ENCODE measurements at regions not wholly inside any gene's neighbourhood (a gene's known extent, or its start where the extent isn't known, plus 50 kb on each side); places are given as distances from the start of the nearest gene placed in this dataset.
A peak's percentile ranks its signal among the peaks of the same experiment; 100 is the strongest.

- Histone ChIP-seq H3K4me3 (no peak overlapping the region), H3K4me1 (no peaks in the 10 kb centered on the region), H3K27ac (no peak overlapping the region), H3K9me3 (no peaks in the 10 kb centered on the region), H3K4me2 (no peak overlapping the region)
- ATAC-seq: no peak
- FAIRE-seq: no peak
- CTCF ChIA-PET: no interaction called here
- WGBS (ENCODE audit: missing lambda C conversion rate): 3% methylated on average over 3 of the region's 3 CpGs
- POLR2A ChIA-PET: no interaction called here
- TF ChIP-seq CEBPB (IDR thresholded peaks at IDR 0.05) (no peak), ESRRA (IDR thresholded peaks at IDR 0.05; ENCODE audit: borderline replicate concordance, low read length) (no peak), TFCP2L1 (CRISPR knock-in tag; IDR thresholded peaks at IDR 0.05) (no peak), MAX (IDR thresholded peaks at IDR 0.05) (no peak), CBX8 (IDR thresholded peaks at IDR 0.05) (no peak), RCOR1 (IDR thresholded peaks at IDR 0.05; ENCODE audit: low read depth, low read length) (no peak), KDM1A (IDR thresholded peaks at IDR 0.05; ENCODE audit: low read depth) (no peak), HOXB5 (CRISPR knock-in tag; IDR thresholded peaks at IDR 0.05) (no peak)
- DNase-seq (ENCODE audit: low read depth in 1 of 2, low spot score in 1 of 2): no peak
Measured at GRCh38 chr12:77625441-77625840, 205.3 kb upstream of the NAV3 start.

GRCh38 chr12:77619425-77619824 lies 211.3 kb upstream of the NAV3 start:
- Histone ChIP-seq H3K4me2 (no peak overlapping the region), H3K27ac (no peak overlapping the region), H3K4me3 (no peak overlapping the region), H3K4me1 (no peaks in the 10 kb centered on the region), H3K9me3 (no peaks in the 10 kb centered on the region; the same call in 2 of the 3 replicates)
- ATAC-seq (no peak), DNase-seq (ENCODE audit: low read depth in 1 of 2, low spot score in 1 of 2) (no peak), FAIRE-seq (no peak)
- TF ChIP-seq HDAC2 (IDR thresholded peaks at IDR 0.05) (no peak), CBX2 (IDR thresholded peaks at IDR 0.05; ENCODE audit: borderline replicate concordance, low read depth) (no peak), BHLHE40 (IDR thresholded peaks at IDR 0.05; ENCODE audit: low read depth, low read length) (no peak), E2F6 (IDR thresholded peaks at IDR 0.05; ENCODE audit: borderline replicate concordance, low read depth) (no peak), REST (IDR thresholded peaks at IDR 0.05) (no peak), POLR2AphosphoS2 (conservative IDR thresholded peaks at IDR 0.05; ENCODE audit: low read length) (no peak), KDM1A (IDR thresholded peaks at IDR 0.05; ENCODE audit: low read depth) (no peak)
- POLR2A ChIA-PET: no interaction called here
- 24% methylated on average over 3 of the region's 3 CpGs for WGBS (ENCODE audit: missing lambda C conversion rate)
- CTCF ChIA-PET: no interaction called here

GRCh38 chr12:77617818-77618217 lies 212.9 kb upstream of the NAV3 start:
- CTCF ChIA-PET: no interaction called here
- POLR2A ChIA-PET: no interaction called here
- no peaks in the 10 kb centered on the region; the same call in 2 of the 3 replicates for H3K9me3 ChIP-seq
- TF ChIP-seq MAFK (IDR thresholded peaks at IDR 0.05; ENCODE audit: partially characterized antibody) (peak; percentile 75), EHMT2 (IDR thresholded peaks at IDR 0.05; ENCODE audit: low read depth) (no peak), CHD4 (IDR thresholded peaks at IDR 0.05; ENCODE audit: borderline replicate concordance) (no peak)
- ATAC-seq: no peak
- no peak overlapping the region for H3K4me3 ChIP-seq
- no peak for DNase-seq (ENCODE audit: low read depth in 1 of 2, low spot score in 1 of 2)
- FAIRE-seq: no peak
- no peaks in the 10 kb centered on the region for H3K4me1 ChIP-seq
- H3K27ac ChIP-seq: no peak overlapping the region
- H3K4me2 ChIP-seq: no peak overlapping the region
- 48% methylated on average over 1 of the region's 1 CpG for WGBS (ENCODE audit: missing lambda C conversion rate)

- Histone ChIP-seq H3K4me3 (no peak overlapping the region), H3K4me1 (no peaks in the 10 kb centered on the region), H3K4me2 (no peak overlapping the region), H3K27ac (no peak overlapping the region), H3K9me3 (no peaks in the 10 kb centered on the region; the same call in 2 of the 3 replicates)
- FAIRE-seq (no peak), DNase-seq (ENCODE audit: low read depth in 1 of 2, low spot score in 1 of 2) (peak in 1 of 2 experiments; percentile 3), ATAC-seq (no peak)
- POLR2A ChIA-PET: no interaction called here
- TF ChIP-seq RAD21 (conservative IDR thresholded peaks at IDR 0.05 in 1 of 2, IDR thresholded peaks at IDR 0.05 in 1 of 2): peak in 1 of 2 experiments; percentile 29; a peak in 1 of 5 replicates
- no peak for TF ChIP-seq REST (IDR thresholded peaks at IDR 0.05)
- 73% methylated on average over 2 of the region's 2 CpGs for WGBS (ENCODE audit: missing lambda C conversion rate)
- CTCF ChIA-PET: no interaction called here
Measured at GRCh38 chr12:77615332-77615731, 215.4 kb upstream of the NAV3 start.

Measured in A549 (cell line).